ENCODE measurements at regions not wholly inside any gene's neighbourhood (a gene's known extent, or its start where the extent isn't known, plus 50 kb on each side); places are given as distances from the start of the nearest gene placed in this dataset.

- DNase-seq (ENCODE audit: low spot score) = no peak
Observed at GRCh38 chr18:2312440-2312839, 258.9 kb downstream of the METTL4 start.

- no peak for DNase-seq (ENCODE audit: low spot score)
Observed at GRCh38 chr18:2313332-2313731, 258.0 kb downstream of the METTL4 start.

DNA sequence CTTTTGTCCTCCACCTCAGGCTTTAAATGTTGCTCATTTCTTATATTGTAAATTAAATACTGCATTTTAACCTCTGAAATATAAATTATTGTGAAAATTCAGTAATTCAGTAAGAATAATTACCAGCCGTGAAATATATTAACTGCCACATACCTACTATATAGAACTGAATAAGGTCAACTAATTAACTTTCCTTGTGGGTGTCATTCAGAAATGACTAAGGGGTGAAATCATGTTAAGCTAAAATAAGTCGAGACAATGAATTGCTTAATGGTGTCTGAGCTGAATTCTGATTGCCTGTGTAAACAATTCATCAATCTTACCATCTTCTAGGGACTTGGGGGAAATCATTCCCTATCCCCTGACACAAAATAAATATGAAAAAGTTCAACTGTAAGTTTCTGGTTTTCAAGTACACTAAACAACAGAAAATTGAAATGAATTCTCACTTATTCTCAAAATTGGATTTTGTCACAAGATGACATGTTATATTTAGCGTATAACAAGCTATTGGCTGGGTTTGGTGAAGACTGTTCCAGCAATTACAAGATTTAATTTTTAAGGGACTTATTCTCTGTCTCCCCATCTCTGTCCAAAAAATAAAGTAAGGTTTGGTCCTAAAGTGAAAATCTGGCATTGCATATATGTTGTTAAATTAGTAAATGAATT, 255.1 kb downstream of the METTL4 start:
- no peak for DNase-seq (ENCODE audit: low spot score)

DNA sequence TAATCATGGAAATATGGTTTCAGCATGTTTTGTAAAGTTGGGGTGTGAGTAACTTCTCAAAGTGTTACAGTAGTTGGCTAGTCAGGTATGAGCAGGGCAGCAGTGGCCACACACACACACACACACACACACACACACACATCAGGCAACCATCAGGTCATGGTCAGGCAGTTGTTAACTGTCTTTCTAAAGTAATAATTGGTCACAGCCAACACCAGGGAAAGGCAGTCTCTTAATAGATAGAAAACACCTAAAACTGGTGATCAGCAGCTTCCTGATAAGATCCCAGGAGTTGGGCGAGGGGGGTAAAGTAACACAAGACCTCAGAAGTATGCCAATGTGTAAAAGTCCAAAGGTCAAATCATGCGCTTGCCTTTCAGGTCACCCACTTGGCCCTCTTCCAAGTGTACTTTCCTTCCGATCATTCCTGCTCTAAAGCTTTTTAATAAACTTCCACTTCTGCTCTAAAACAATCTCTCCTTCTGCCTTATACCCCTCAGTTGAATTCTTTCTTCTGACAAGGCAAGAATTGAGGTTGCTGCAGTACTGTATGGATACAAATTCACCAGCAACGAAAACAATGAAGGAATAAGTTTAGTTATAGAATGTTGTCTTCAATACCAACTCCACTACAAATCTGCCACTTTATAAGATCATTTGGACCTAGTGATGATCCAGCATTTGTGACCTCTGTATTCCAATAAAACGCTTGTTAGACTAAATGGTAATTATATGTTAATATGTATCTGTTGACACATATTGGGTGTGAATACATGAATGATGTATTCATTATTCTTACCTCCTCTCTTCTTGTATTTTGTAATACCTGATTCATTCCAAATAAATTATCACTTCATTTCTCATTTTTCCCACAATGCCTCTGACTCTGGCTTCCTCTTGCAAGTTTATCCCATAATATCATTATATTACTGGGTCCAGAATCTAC, 254.3 kb downstream of the METTL4 start:
- no peak for DNase-seq (ENCODE audit: low spot score)

GRCh38 chr18:2324459-2324858, 246.8 kb downstream of the METTL4 start:
- DNase-seq (ENCODE audit: low spot score) = no peak

GRCh38 chr18:2325308-2325849, 245.9 kb downstream of the METTL4 start:
- DNase-seq (ENCODE audit: low spot score) = no peak

GRCh38 chr18:2325933-2326332, 245.4 kb downstream of the METTL4 start:
- DNase-seq (ENCODE audit: low spot score) = no peak

GRCh38 chr18:2326999-2327398, 244.3 kb downstream of the METTL4 start:
- no peak for DNase-seq (ENCODE audit: low spot score)

DNA sequence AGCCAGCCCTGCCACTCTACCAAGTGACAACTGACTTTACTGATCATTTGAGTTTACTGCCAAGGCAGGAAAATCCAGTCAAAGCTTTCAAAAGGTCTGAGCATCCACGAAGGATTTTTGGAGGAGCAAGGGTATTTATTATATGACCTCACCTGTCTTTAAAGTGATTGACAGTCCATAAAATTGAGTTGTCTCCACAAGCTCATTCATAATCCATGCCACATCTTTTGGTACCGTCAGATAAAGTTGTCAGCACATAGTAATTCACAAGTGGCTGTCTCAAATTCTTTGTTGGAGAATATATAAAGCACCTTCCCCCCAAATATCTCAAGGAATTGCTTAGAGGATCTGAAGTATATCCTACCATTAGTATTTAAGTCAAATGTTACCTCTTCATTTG, 240.5 kb downstream of the METTL4 start:
- no peak for DNase-seq (ENCODE audit: low spot score)

DNA sequence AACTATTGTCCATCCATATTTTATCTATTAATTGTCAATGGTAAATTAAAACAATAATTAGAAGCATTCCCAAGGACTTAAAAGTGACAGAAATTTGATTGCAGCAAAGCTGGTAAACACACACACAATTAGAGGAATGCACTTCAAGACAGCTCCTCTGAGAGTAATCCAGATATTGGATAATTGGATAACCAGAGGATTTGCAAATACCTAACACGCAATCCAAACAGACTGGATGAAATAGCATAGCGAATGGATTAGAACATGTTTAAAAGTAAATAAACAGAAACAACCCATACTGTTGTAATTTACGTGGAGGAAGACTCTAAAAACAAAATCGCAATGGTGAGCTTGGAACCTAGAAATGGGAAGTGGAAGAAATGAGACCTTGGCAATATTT, 239.8 kb downstream of the METTL4 start:
- DNase-seq (ENCODE audit: low spot score) = no peak

- DNase-seq (ENCODE audit: low spot score) = no peak
Observed at GRCh38 chr18:2336690-2337392, 234.5 kb downstream of the METTL4 start.

GRCh38 chr18:2337552-2338141, 233.7 kb downstream of the METTL4 start:
- peak; percentile 53 for DNase-seq (ENCODE audit: low spot score)

DNA sequence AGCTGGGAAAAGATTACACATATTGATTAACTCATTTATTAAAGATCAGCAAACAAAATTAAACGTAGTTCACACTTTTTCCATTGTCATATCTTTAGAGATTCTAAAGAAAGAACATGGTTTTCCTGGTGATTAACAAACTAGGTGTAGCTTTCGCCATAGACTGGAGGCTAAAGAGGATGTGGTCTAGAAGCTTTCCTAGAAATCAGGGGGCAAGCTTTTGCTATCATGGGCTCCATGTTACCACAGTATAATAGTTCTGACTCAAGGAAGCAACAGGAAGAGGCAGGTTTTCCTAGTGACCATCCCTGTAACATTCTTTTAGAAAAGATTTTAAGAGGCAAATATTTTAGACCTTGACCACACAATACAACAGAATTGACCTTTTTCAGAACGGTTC, 232.7 kb downstream of the METTL4 start:
- no peak for DNase-seq (ENCODE audit: low spot score)

GRCh38 chr18:2340335-2340734, 231.0 kb downstream of the METTL4 start:
- DNase-seq (ENCODE audit: low spot score) = no peak

GRCh38 chr18:2348003-2348402, 223.3 kb downstream of the METTL4 start:
- no peak for DNase-seq (ENCODE audit: low spot score)

GRCh38 chr18:2351126-2351850, 220.0 kb downstream of the METTL4 start:
- no peak for DNase-seq (ENCODE audit: low spot score)

- DNase-seq (ENCODE audit: low spot score) = no peak
Observed at GRCh38 chr18:2354292-2354691, 217.0 kb downstream of the METTL4 start.

GRCh38 chr18:2356906-2357305, 214.4 kb downstream of the METTL4 start:
- no peak for DNase-seq (ENCODE audit: low spot score)

GRCh38 chr18:2360861-2361260, 210.4 kb downstream of the METTL4 start:
- DNase-seq (ENCODE audit: low spot score) = no peak

DNA sequence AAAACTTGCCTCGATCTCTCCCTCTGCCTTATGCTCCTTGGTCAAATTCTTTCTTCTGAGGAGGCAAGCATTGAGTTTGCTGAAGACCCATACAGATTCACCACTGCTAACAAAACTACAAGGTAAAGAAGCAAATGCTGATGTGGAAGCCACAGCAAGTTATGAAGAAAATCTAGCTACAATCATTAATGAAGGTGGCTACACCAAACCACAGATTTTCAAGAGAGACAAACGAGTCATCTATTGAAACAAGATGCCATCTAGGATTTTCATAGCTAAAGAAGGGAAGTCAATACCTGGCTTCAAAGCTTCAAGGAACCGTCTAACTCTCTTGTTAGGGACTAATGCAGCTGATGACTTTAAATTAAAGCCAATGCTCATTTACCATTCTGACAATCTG, 203.2 kb downstream of the METTL4 start:
- no peak for DNase-seq (ENCODE audit: low spot score)

GRCh38 chr18:2376707-2377106, 194.6 kb downstream of the METTL4 start:
- DNase-seq (ENCODE audit: low spot score) = no peak

Data from GM03348 (cell line).